Hepatocyte (in vitro differentiated cells): ENCODE measurements at regions not wholly inside any gene's neighbourhood (a gene's known extent, or its start where the extent isn't known, plus 50 kb on each side); places are given as distances from the start of the nearest gene placed in this dataset.

Source experiments
- EZH2 ChIP-seq: fragments of 200-600 bp; sonication (generic); IDR thresholded peaks from 2 replicates; pipeline ENCODE4 v1.6.1; 2016; ENCODE audit warnings: antibody characterized with exemption, mild to moderate bottlenecking, borderline replicate concordance
- EZH2phosphoT487 ChIP-seq: fragments of 200-600 bp; sonication (generic); IDR thresholded peaks from one replicate; pipeline ENCODE4 v1.6.1; 2018; ENCODE audit warnings: antibody characterized with exemption, mild to moderate bottlenecking, low read depth, moderate library complexity; ENCODE audit not compliant: unreplicated experiment, severe bottlenecking
- TF ChIP-seq, protein P1 (sequence below): fragments of 200-600 bp; sonication (generic); IDR thresholded peaks from 2 replicates; pipeline ENCODE4 v1.5.1; 2016; ENCODE audit warnings: antibody characterized with exemption, mild to moderate bottlenecking; ENCODE audit not compliant: poor library complexity

DNA sequence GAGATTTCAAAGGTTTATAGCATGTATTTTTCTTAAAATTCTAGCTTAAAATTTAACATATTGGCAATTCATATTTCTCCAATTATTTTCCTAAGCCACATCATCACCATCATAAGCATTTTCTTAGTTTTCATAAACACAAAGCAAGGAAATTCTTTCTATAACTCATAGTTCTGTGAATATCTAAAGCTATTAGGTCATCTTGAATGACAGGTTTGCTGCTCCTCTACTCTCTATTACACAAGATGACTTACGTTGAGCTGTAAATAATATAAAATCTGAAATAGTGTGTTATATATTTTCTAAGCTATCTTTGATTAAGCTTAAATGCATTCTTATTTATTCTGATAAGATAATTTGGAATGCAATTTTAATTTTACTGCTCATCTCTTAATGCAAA, 984.6 kb upstream of the CNTNAP5 start:
- TF ChIP-seq, protein P1, sequence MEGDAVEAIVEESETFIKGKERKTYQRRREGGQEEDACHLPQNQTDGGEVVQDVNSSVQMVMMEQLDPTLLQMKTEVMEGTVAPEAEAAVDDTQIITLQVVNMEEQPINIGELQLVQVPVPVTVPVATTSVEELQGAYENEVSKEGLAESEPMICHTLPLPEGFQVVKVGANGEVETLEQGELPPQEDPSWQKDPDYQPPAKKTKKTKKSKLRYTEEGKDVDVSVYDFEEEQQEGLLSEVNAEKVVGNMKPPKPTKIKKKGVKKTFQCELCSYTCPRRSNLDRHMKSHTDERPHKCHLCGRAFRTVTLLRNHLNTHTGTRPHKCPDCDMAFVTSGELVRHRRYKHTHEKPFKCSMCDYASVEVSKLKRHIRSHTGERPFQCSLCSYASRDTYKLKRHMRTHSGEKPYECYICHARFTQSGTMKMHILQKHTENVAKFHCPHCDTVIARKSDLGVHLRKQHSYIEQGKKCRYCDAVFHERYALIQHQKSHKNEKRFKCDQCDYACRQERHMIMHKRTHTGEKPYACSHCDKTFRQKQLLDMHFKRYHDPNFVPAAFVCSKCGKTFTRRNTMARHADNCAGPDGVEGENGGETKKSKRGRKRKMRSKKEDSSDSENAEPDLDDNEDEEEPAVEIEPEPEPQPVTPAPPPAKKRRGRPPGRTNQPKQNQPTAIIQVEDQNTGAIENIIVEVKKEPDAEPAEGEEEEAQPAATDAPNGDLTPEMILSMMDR, result no peak
- TF ChIP-seq EZH2 (no peak), EZH2phosphoT487 (no peak)
